ENCODE measurements at regions not wholly inside any gene's neighbourhood (a gene's known extent, or its start where the extent isn't known, plus 50 kb on each side); places are given as distances from the start of the nearest gene placed in this dataset.

- TF ChIP-seq CTCF (conservative IDR thresholded peaks at IDR 0.05; ENCODE audit: low read length) (no peak), EZH2phosphoT487 (IDR thresholded peaks at IDR 0.05; ENCODE audit: borderline replicate concordance, low read depth, low read length) (no peak)
Measured at GRCh38 chr14:71478542-71478941, 453.7 kb upstream of the RGS6 start.
